T-helper 17 cell (primary cell): ENCODE measurements at regions not wholly inside any gene's neighbourhood (a gene's known extent, or its start where the extent isn't known, plus 50 kb on each side); places are given as distances from the start of the nearest gene placed in this dataset.
"Not testable (repeated sequence)": the region's sequence is repeated elsewhere in the genome, so short reads cannot be mapped to it uniquely, and the experiment has no call there.

ENCODE experiments used
- ATAC-seq: fragments of 150-1000 bp; cut with Tn5 transposase; 2 replicates; pipeline ENCODE4 v1.10.0; 2021; ENCODE audit warnings: mild to moderate bottlenecking, moderate library complexity
- DNase-seq, 3 donors: peaks; one replicate each; pipeline versions ENCODE4 v3.0.0 to v3.0.0-alpha.2; 2020 to 2021
- H3K9me3 ChIP-seq: one replicate; pipeline ENCODE4 v1.7.0; 2013; ENCODE audit warnings: low read length, mild to moderate bottlenecking; ENCODE audit not compliant: control insufficient read depth, poor library complexity, severe bottlenecking
- H3K27ac Mint-ChIP-seq: one replicate; pipeline ENCODE4 v1.8.0; 2022; ENCODE audit warnings: mild to moderate bottlenecking, moderate library complexity, mixed read lengths
- H3K27me3 Mint-ChIP-seq: one replicate; pipeline ENCODE4 v1.8.0; 2022; ENCODE audit warnings: mixed read lengths
- H3K36me3 Mint-ChIP-seq: one replicate; pipeline ENCODE4 v1.8.0; 2022; ENCODE audit warnings: low read depth, mixed read lengths
- H3K4me1 Mint-ChIP-seq: one replicate; pipeline ENCODE4 v1.8.0; 2022; ENCODE audit warnings: mild to moderate bottlenecking, mixed read lengths
- H3K4me3 Mint-ChIP-seq: one replicate; pipeline ENCODE4 v1.8.0; 2022; ENCODE audit warnings: mild to moderate bottlenecking, moderate library complexity, mixed read lengths

GRCh38 chr5:56376128-56376527 lies 143.0 kb upstream of the ANKRD55 start:
- Mint-ChIP-seq H3K27ac (no peak overlapping the region), H3K4me3 (no peak overlapping the region)

GRCh38 chr5:56375011-56375410 lies 141.9 kb upstream of the ANKRD55 start:
- Mint-ChIP-seq H3K27ac (no peak overlapping the region), H3K27me3 (no peaks in the 10 kb centered on the region), H3K36me3 (no peaks in the 10 kb centered on the region)

More at GRCh38 chr5:56376128-56376527, 143.0 kb upstream of the ANKRD55 start:
- DNase-seq (no peak), ATAC-seq (no peak)
- H3K4me1 Mint-ChIP-seq, result no peaks in the 10 kb centered on the region
- no peaks in the 10 kb centered on the region for H3K36me3 Mint-ChIP-seq
- no peaks in the 10 kb centered on the region for H3K27me3 Mint-ChIP-seq
- H3K9me3 ChIP-seq, result no peaks in the 10 kb centered on the region

GRCh38 chr5:56372491-56372890 lies 139.4 kb upstream of the ANKRD55 start:
- H3K9me3 ChIP-seq, H3K27me3 Mint-ChIP-seq, ATAC-seq, H3K4me1 Mint-ChIP-seq, H3K27ac Mint-ChIP-seq, H3K36me3 Mint-ChIP-seq, H3K4me3 Mint-ChIP-seq, DNase-seq: not testable (repeated sequence)

More at GRCh38 chr5:56375011-56375410, 141.9 kb upstream of the ANKRD55 start:
- Mint-ChIP-seq H3K4me3 (no peak overlapping the region), H3K4me1 (no peaks in the 10 kb centered on the region)
- no peaks in the 10 kb centered on the region for H3K9me3 ChIP-seq
- DNase-seq, result no peak
- no peak for ATAC-seq

GRCh38 chr5:56369361-56369811 lies 136.3 kb upstream of the ANKRD55 start:
- Mint-ChIP-seq H3K36me3 (peaks cover 3% of the 10 kb centered on the region), H3K4me1 (peaks cover 3% of the 10 kb centered on the region), H3K4me3 (no peak overlapping the region), H3K27me3 (peaks cover 4% of the 10 kb centered on the region), H3K27ac (no peak overlapping the region)
- DNase-seq, result no peak
- ATAC-seq, result no peak
- H3K9me3 ChIP-seq, result no peaks in the 10 kb centered on the region

- H3K9me3 ChIP-seq, result no peaks in the 10 kb centered on the region
- ATAC-seq (no peak), DNase-seq (no peak)
- Mint-ChIP-seq H3K4me1 (peaks cover 3% of the 10 kb centered on the region), H3K27ac (no peak overlapping the region), H3K36me3 (peaks cover 3% of the 10 kb centered on the region), H3K27me3 (peaks cover 4% of the 10 kb centered on the region), H3K4me3 (no peak overlapping the region)
Observed at GRCh38 chr5:56367748-56368147, 134.6 kb upstream of the ANKRD55 start.

- no peaks in the 10 kb centered on the region for H3K9me3 ChIP-seq
- H3K4me3 Mint-ChIP-seq, result no peak overlapping the region
- H3K4me1 Mint-ChIP-seq, result peaks cover 3% of the 10 kb centered on the region
- DNase-seq (no peak), ATAC-seq (no peak)
- H3K36me3 Mint-ChIP-seq, result peaks cover 3% of the 10 kb centered on the region
- peaks cover 4% of the 10 kb centered on the region for H3K27me3 Mint-ChIP-seq
- no peak overlapping the region for H3K27ac Mint-ChIP-seq
Observed at GRCh38 chr5:56366986-56367385, 133.9 kb upstream of the ANKRD55 start.

- no peaks in the 10 kb centered on the region for H3K9me3 ChIP-seq
- no peak overlapping the region for H3K4me3 Mint-ChIP-seq
- no peaks in the 10 kb centered on the region for H3K36me3 Mint-ChIP-seq
- ATAC-seq (no peak), DNase-seq (no peak)
- H3K27ac Mint-ChIP-seq, result no peak overlapping the region
- no peaks in the 10 kb centered on the region for H3K27me3 Mint-ChIP-seq
- H3K4me1 Mint-ChIP-seq, result peaks cover 7% of the 10 kb centered on the region
Observed at GRCh38 chr5:56361398-56361797, 128.3 kb upstream of the ANKRD55 start.

GRCh38 chr5:56360816-56361215 lies 127.7 kb upstream of the ANKRD55 start:
- DNase-seq (no peak), ATAC-seq (no peak)
- Mint-ChIP-seq H3K36me3 (no peaks in the 10 kb centered on the region), H3K4me1 (peaks cover 7% of the 10 kb centered on the region), H3K27ac (no peak overlapping the region), H3K4me3 (no peak overlapping the region), H3K27me3 (no peaks in the 10 kb centered on the region)
- H3K9me3 ChIP-seq, result no peaks in the 10 kb centered on the region

GRCh38 chr5:56359809-56360685 lies 126.9 kb upstream of the ANKRD55 start:
- Mint-ChIP-seq H3K27me3 (no peaks in the 10 kb centered on the region), H3K4me1 (peaks cover 7% of the 10 kb centered on the region), H3K27ac (no peak overlapping the region), H3K36me3 (no peaks in the 10 kb centered on the region), H3K4me3 (no peak overlapping the region)
- DNase-seq (no peak), ATAC-seq (no peak)
- H3K9me3 ChIP-seq, result no peaks in the 10 kb centered on the region

GRCh38 chr5:56358703-56359681 lies 125.9 kb upstream of the ANKRD55 start:
- no peaks in the 10 kb centered on the region for H3K9me3 ChIP-seq
- no peaks in the 10 kb centered on the region for H3K27me3 Mint-ChIP-seq
- no peak overlapping the region for H3K4me3 Mint-ChIP-seq
- no peak overlapping the region for H3K27ac Mint-ChIP-seq
- peaks cover 7% of the 10 kb centered on the region for H3K4me1 Mint-ChIP-seq
- no peak for ATAC-seq
- H3K36me3 Mint-ChIP-seq, result no peaks in the 10 kb centered on the region
- DNase-seq, result no peak

GRCh38 chr5:56358046-56358445 lies 124.9 kb upstream of the ANKRD55 start:
- no peak overlapping the region for H3K27ac Mint-ChIP-seq
- ATAC-seq (no peak), DNase-seq (no peak)
- H3K27me3 Mint-ChIP-seq, result no peaks in the 10 kb centered on the region
- no peaks in the 10 kb centered on the region for H3K36me3 Mint-ChIP-seq
- no peak overlapping the region for H3K4me3 Mint-ChIP-seq
- peaks cover 7% of the 10 kb centered on the region for H3K4me1 Mint-ChIP-seq
- no peaks in the 10 kb centered on the region for H3K9me3 ChIP-seq

GRCh38 chr5:56357426-56357825 lies 124.3 kb upstream of the ANKRD55 start:
- no peak overlapping the region for H3K27ac Mint-ChIP-seq
- H3K36me3 Mint-ChIP-seq, result no peaks in the 10 kb centered on the region
- no peaks in the 10 kb centered on the region for H3K27me3 Mint-ChIP-seq
- no peak overlapping the region for H3K4me3 Mint-ChIP-seq
- no peaks in the 10 kb centered on the region for H3K9me3 ChIP-seq
- ATAC-seq (no peak), DNase-seq (no peak)
- peaks cover 7% of the 10 kb centered on the region for H3K4me1 Mint-ChIP-seq

- Mint-ChIP-seq H3K27ac (no peak overlapping the region), H3K4me3 (no peak overlapping the region), H3K27me3 (no peaks in the 10 kb centered on the region), H3K36me3 (no peaks in the 10 kb centered on the region), H3K4me1 (peaks cover 7% of the 10 kb centered on the region)
- H3K9me3 ChIP-seq, result no peaks in the 10 kb centered on the region
- ATAC-seq (no peak), DNase-seq (no peak)
Observed at GRCh38 chr5:56356836-56357160, 123.7 kb upstream of the ANKRD55 start.
